Suppressor macrophage (primary cell): ENCODE measurements at regions not wholly inside any gene's neighbourhood (a gene's known extent, or its start where the extent isn't known, plus 50 kb on each side); places are given as distances from the start of the nearest gene placed in this dataset.

ENCODE experiments used
- DNase-seq, 4 experiments: peaks; one replicate each; pipeline ENCODE4 v3.0.0-alpha.2; 2020 to 2022

- no peak for DNase-seq
Measured at GRCh38 chr3:194738254-194739093, 52.8 kb downstream of the FAM43A start.

GRCh38 chr3:194739498-194740284 is 54.0 kb downstream of the FAM43A start:
- DNase-seq: no peak

- DNase-seq: no peak
Measured at GRCh38 chr3:194740859-194741491, 55.3 kb downstream of the FAM43A start.

- no peak for DNase-seq
Measured at GRCh38 chr3:194741916-194742315, 56.2 kb downstream of the FAM43A start.

GRCh38 chr3:194744826-194745225 is 59.1 kb downstream of the FAM43A start:
- peak in 3 of 4 experiments; percentile 10 to 63 (median 61) for DNase-seq

- DNase-seq: peak; percentile 58 to 81 (median 72)
Measured at GRCh38 chr3:194745422-194746184, 59.9 kb downstream of the FAM43A start.

- DNase-seq: no peak
Measured at GRCh38 chr3:194748225-194748624, 62.5 kb downstream of the FAM43A start.

GRCh38 chr3:194749631-194750490 is 64.2 kb downstream of the FAM43A start:
- no peak for DNase-seq

- DNase-seq: no peak
Measured at GRCh38 chr3:194750491-194750828, 64.8 kb downstream of the FAM43A start.

GRCh38 chr3:194755671-194756459 is 70.2 kb downstream of the FAM43A start:
- DNase-seq: no peak

- DNase-seq: no peak
Measured at GRCh38 chr3:194756460-194756779, 70.7 kb downstream of the FAM43A start.

- no peak for DNase-seq
Measured at GRCh38 chr3:194756791-194757325, 71.2 kb downstream of the FAM43A start.

GRCh38 chr3:194757647-194758061 is 72.0 kb downstream of the FAM43A start:
- no peak for DNase-seq

GRCh38 chr3:194758716-194759115 is 73.0 kb downstream of the FAM43A start:
- DNase-seq: no peak

- peak in 1 of 4 experiments; percentile 25 for DNase-seq
Measured at GRCh38 chr3:194760494-194761137, 74.9 kb downstream of the FAM43A start.

- DNase-seq: no peak
Measured at GRCh38 chr3:194761384-194761783, 75.7 kb downstream of the FAM43A start.

GRCh38 chr3:194766845-194767244 is 81.2 kb downstream of the FAM43A start:
- DNase-seq: peak; percentile 11 to 53 (median 36)

GRCh38 chr3:194767446-194768207 is 81.9 kb downstream of the FAM43A start:
- DNase-seq: no peak

- no peak for DNase-seq
Measured at GRCh38 chr3:194768586-194768985, 82.9 kb downstream of the FAM43A start.
